ENCODE measurements at regions not wholly inside any gene's neighbourhood (a gene's known extent, or its start where the extent isn't known, plus 50 kb on each side); places are given as distances from the start of the nearest gene placed in this dataset.

- TF ChIP-seq POLR2A (IDR thresholded peaks at IDR 0.05): no peak
- TF ChIP-seq, protein P1, sequence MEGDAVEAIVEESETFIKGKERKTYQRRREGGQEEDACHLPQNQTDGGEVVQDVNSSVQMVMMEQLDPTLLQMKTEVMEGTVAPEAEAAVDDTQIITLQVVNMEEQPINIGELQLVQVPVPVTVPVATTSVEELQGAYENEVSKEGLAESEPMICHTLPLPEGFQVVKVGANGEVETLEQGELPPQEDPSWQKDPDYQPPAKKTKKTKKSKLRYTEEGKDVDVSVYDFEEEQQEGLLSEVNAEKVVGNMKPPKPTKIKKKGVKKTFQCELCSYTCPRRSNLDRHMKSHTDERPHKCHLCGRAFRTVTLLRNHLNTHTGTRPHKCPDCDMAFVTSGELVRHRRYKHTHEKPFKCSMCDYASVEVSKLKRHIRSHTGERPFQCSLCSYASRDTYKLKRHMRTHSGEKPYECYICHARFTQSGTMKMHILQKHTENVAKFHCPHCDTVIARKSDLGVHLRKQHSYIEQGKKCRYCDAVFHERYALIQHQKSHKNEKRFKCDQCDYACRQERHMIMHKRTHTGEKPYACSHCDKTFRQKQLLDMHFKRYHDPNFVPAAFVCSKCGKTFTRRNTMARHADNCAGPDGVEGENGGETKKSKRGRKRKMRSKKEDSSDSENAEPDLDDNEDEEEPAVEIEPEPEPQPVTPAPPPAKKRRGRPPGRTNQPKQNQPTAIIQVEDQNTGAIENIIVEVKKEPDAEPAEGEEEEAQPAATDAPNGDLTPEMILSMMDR (IDR thresholded peaks at IDR 0.05): no peak
Measured at GRCh38 chr4:44791831-44792230, 65.5 kb upstream of the GNPDA2 start.
